C4-2B (cell line): ENCODE measurements at regions not wholly inside any gene's neighbourhood (a gene's known extent, or its start where the extent isn't known, plus 50 kb on each side); places are given as distances from the start of the nearest gene placed in this dataset.

Source experiments
- H3K27ac ChIP-seq: fragments of 450-650 bp; 2 replicates; pipeline ENCODE4 v1.5.1; 2017
- CTCF ChIP-seq: fragments of 450-650 bp; conservative IDR thresholded peaks from 2 replicates; pipeline ENCODE4 v1.5.1; 2017; ENCODE audit warnings: mild to moderate bottlenecking
- ZFX ChIP-seq: fragments of 450-650 bp; IDR thresholded peaks from 2 replicates; pipeline ENCODE4 v1.6.1; 2017

DNA sequence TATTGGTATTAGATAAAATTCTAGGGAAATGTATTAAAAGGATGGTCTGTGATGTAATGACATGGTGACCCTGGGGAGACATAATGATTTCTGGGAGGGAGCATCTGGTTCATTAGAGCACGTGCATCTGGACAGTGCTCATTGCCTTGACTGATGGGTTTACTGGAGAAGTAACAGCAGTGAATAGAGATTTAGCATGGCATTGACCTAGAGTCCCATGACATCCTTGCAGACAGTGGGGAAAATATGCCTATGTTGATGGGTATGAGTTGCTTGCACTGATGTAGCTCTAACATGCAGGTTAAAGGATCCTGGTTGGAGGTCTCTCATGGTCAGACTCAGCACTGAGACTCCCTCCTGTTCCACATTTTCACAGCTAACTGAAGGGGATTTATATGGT, 164.1 kb upstream of the OLIG3 start:
- H3K27ac ChIP-seq: no peak overlapping the region
- TF ChIP-seq ZFX: no peak
- TF ChIP-seq CTCF: no peak

- H3K27ac ChIP-seq: no peak overlapping the region
- no peak for TF ChIP-seq ZFX
- no peak for TF ChIP-seq CTCF
Observed at GRCh38 chr6:137659871-137660270, 165.7 kb upstream of the OLIG3 start.

DNA sequence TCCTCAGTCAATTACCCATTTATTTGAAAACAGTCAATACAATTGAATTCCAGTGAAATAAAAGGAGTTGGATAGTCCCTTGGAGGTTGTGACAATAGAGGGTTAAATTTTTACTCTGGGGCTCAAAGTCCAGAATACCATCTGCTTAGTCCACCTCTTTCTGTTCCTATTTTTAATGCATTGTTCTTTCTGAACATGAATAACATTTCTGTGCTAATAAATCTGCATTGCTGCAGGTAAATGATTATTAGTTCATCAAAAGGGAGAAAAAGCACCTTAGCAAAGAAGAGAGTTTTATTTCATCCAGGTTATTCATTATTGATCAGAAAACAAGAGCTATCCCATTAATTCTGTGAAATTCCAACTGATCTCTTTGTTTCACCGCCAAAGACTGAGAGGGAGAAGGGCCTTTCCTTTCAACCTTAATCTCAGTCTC, 166.1 kb upstream of the OLIG3 start:
- TF ChIP-seq CTCF (no peak), ZFX (no peak)
- no peak overlapping the region for H3K27ac ChIP-seq

GRCh38 chr6:137661601-137662000, 167.4 kb upstream of the OLIG3 start:
- no peak overlapping the region for H3K27ac ChIP-seq

GRCh38 chr6:137664183-137664582, 170.0 kb upstream of the OLIG3 start:
- TF ChIP-seq CTCF: no peak
- no peak for TF ChIP-seq ZFX
- no peak overlapping the region for H3K27ac ChIP-seq

More at GRCh38 chr6:137661601-137662000, 167.4 kb upstream of the OLIG3 start:
- TF ChIP-seq CTCF (peak; percentile 71), ZFX (no peak)

DNA sequence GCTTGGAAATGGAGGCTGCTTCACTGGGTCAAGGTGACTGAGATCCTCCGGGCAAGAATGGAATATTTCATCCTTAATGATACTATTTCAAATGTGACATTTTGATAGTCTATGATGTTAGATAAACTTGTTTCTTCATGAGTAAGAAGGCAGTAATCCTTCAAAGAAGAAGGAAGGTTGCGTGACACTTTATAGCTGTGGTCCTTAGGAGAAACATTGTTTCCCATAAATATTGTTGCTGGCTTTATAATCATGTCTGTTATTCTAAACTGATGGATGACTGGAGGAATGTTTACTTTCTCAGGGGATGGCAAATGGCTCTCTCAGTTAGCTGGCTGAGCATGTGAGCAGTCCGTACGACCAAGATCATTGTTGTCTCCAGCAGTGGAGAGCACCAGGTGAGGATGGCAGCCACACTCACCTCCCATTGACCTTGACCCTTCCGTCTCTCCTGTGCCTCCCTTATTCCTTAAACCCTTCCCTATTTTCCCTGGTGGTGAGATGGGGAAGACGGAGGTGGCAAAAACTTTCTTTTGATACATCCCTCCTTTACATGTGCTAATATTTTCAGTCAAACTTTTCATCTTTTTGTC, 171.2 kb upstream of the OLIG3 start:
- no peak for TF ChIP-seq CTCF
- no peak for TF ChIP-seq ZFX
- H3K27ac ChIP-seq: no peak overlapping the region

DNA sequence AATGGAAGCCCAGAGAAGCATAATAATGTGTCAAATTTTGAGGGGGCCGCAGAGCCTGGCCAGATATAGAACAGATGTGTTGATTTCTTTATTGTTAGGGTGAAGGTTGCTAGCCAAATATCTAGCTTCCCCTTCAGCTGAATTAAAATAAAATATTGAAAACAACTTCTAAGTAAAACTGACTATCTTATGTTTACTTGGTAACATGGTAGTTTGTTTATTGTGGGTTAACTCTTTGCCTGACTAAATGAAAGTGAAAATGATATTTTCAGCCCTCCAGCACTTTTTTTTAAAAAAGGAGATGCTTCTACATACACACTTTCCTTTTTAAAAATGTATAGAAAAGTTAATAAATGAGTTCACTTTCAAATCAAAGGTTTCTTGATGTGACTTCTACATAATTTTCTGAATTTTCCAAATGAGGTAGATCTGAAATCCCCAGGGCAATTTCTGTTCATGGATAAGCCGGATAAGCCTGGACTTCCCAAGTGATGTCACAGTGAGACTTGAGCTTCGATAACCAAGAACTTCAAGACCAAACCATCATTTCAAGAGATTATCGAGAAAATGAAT, 172.1 kb upstream of the OLIG3 start:
- TF ChIP-seq ZFX: no peak
- no peak for TF ChIP-seq CTCF
- no peak overlapping the region for H3K27ac ChIP-seq
